Activated CD4-positive, alpha-beta T cell treated with anti-CD3 and anti-CD28 coated beads, Interleukin-2, amount 50 U/mL, for 48 hours (primary cell): ENCODE measurements at regions not wholly inside any gene's neighbourhood (a gene's known extent, or its start where the extent isn't known, plus 50 kb on each side); places are given as distances from the start of the nearest gene placed in this dataset.
"Not testable (repeated sequence)": the region's sequence is repeated elsewhere in the genome, so short reads cannot be mapped to it uniquely, and the experiment has no call there.

Experiments used
- DNase-seq, 2 experiments: peaks; one replicate each; pipeline ENCODE4 v3.0.0-alpha.2; 2020

DNA sequence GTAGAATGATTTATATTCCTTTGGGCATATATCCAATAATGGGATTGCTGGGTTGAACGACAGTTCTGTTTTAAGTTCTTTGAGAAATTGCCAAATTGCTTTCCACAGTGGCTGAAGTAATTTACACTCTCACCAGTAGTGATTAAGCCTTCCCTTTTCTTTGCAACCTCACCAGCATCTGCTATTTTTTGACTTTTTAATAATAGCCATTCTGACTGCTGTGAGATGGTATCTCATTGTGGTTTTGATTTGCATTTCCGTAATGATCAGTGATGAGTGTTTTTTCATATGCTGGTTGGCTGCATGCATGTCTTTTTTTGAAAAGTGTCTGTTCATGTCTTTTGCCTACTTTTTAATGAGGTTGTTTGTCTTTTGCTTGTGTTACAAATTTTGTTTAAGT, 233.8 kb downstream of the SNX19 start:
- DNase-seq, result not testable (repeated sequence)

DNA sequence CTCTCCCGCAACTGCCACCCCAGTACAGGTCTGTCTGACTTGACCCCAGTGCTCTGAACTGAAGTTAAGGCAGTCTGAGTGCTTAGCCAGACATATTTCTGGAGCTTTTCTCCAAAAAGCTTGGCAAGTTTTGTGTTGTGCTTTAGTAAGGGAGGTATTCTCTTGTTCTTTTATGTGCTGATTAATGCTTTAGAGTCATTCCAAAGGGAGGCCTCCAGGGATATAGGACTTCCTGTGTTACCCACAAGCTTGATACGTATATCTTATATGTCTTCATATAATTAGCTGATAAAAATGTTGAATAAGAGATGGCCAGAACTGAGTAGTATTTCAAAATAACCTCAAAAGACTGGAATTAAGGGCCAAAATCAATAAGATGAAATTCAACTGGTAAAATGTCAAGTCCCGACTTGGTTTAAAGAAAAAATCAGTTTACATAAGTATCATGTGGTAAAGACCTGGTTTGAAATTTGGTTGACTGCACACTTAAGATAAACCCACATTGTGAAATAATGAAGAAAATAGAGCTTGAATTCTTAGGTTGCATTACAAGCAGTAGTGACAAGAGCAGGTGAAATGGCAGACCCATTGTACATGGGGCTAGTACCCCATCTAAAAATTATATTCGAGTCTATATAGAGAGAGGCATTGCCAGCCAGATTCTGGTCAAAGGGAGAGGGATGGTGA, 226.9 kb downstream of the SNX19 start:
- DNase-seq, result no peak

DNA sequence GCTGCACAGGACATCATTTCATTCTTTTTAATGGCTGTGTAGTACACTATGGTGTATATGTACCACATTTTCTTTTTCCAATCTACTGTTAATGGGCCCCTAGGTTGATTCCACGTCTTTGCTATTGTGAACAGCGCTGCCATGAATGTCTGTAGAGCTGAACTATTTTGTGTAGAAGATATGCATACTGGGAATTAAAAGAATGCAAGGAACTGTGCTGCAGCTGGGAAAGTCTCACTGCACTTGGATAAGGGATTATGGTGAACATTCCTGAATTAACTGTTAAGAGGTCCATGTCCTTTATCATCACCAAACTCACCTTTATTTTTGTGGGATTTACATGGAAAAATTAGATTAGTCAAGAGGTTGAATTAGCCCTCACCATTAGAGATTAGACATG, 224.7 kb downstream of the SNX19 start:
- no peak for DNase-seq

GRCh38 chr11:130692220-130692619, 224.1 kb downstream of the SNX19 start:
- DNase-seq, result no peak

DNA sequence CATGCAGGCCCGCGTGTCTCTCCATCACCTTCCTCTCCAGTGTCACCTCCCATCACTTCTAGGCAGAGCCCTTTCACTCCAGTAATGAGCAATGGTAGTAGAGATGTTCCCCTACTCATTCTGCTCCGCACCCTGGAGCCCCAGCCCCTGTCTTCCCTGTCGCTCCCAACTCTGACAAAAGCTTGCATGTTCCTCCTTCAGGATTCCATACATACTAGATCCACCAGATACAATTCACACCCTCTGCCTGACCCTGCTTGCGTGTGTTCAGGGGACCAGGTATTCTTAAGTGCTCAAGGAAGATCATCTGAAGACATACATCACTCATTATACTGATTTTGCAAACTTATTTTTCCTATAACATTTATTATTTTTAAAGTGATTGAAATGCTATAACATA, 222.7 kb downstream of the SNX19 start:
- DNase-seq, result no peak

- no peak for DNase-seq
Observed at GRCh38 chr11:130694488-130695045, 221.7 kb downstream of the SNX19 start.

- no peak for DNase-seq
Observed at GRCh38 chr11:130698174-130698573, 218.1 kb downstream of the SNX19 start.

DNA sequence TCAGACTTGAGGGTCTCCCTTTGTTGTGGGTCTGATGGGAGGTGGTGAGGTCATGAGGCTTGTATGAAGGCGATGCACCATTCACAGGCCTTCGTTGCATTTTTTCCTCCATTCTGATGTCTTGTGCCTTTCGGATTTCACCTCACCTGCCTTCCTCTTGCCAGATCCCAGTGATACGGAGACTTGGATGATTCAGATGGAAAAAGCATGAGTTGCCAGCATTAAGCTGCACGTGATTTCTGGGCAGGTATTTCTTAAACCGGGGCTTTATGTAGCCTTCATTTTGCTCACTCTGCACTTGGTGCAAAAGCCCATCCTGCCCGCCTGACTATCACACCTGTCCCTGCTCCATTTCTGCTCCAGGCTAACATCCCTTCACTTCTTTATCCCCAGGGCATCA, 216.7 kb downstream of the SNX19 start:
- no peak for DNase-seq

- no peak for DNase-seq
Observed at GRCh38 chr11:130700092-130700491, 216.2 kb downstream of the SNX19 start.

GRCh38 chr11:130703489-130704190, 212.6 kb downstream of the SNX19 start:
- no peak for DNase-seq

GRCh38 chr11:130705670-130706421, 210.4 kb downstream of the SNX19 start:
- no peak for DNase-seq

DNA sequence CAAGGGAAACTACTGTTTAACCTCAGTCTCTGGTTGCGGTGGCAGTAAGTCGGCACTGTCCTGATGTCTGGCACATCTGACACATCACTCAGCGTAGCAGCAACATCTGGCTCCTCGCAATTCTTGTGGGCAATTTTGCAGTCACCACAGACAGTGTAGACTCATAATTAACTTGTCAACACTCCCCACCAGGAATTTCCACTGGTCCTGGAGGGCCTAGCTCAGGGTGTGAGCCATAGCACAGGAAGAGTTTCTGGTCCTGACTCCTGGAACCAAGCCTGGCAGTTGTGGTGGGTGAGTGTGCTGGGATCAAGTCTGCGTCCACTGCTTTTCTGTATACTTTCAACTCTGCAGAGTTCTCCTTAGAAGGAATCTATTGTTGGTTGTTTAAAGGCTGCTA, 209.7 kb downstream of the SNX19 start:
- no peak for DNase-seq

DNA sequence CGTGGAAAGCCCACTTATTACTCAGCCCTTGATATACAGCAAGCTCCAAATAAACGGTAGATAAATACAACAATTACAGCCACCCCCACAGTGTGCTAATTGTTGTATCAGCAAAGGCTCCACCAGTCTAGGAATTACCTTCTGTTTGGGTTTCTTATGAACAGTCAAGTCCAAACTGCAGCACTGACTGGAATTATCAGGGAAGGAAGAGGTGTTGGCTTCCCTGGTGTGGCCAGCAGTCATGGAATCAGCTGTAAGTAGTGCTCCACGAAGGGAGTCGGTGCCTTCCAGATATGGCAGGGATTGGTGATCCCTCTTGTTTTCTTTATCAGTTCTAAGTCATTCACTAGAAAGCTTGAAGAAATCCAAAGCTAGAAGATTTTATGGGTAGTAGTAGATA, 209.1 kb downstream of the SNX19 start:
- DNase-seq, result no peak

- no peak for DNase-seq
Observed at GRCh38 chr11:130709531-130709930, 206.7 kb downstream of the SNX19 start.

- no peak for DNase-seq
Observed at GRCh38 chr11:130710021-130710420, 206.3 kb downstream of the SNX19 start.

DNA sequence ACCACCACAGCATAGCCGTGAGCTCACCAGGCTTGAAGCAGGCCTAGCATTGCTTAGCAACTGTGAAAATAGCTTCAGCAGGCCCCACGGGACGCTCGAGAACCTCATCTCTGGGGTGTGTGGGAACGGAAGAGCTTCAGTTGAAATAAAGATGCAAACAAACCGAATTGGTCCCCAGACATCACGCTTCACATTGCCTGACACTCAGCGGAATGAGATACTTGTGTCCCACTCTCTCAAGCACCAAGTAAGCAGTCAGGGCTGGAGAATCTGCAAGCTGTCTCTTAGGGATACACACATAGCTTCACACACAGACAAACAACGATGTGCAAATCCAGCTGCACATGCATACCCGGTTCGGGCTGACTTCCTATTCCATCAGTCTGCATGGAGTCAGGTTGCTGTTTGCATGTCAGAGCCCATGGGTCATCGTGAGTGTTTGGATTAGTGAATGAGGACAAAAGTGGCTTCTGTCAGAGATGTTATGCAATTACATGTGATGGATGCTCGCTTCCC, 205.7 kb downstream of the SNX19 start:
- DNase-seq, result no peak

DNA sequence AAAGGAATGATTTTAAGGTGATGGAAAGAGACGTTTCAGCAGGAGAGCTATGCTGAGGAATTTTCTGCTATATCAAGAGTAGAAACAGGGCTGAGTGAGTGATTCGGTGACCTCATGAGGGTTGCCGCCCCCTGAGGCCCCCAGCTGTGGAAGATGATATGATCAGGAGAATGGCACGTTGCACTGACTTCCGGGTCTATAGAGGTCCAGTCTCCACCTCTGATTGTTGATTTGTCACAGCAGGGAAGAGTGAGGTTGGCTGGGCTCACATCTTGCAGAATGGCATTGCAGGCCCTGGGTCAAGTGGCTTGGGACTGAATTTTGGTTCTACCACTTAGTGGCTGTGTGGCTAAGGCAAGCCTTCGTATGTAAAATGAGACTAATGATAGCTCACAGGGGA, 205.1 kb downstream of the SNX19 start:
- no peak for DNase-seq

DNA sequence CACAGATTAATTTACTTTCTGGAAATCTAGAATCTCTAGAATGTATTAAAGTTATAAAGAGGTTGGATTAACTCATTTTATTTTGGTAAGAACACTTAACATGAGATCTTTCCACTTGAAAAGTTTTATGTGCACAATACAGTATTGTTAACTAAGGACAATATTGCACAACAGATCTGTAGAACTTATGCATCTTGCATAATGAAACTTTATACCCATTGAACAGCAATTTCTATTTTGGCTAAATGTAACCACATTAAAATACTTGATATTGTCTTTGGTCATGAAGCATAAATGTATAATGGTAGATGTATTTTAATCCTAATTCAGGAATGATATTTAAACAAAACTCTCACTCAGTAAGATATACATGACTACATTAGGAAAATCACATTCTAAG, 203.8 kb downstream of the SNX19 start:
- DNase-seq, result no peak

GRCh38 chr11:130715085-130715876, 201.0 kb downstream of the SNX19 start:
- DNase-seq, result no peak

DNA sequence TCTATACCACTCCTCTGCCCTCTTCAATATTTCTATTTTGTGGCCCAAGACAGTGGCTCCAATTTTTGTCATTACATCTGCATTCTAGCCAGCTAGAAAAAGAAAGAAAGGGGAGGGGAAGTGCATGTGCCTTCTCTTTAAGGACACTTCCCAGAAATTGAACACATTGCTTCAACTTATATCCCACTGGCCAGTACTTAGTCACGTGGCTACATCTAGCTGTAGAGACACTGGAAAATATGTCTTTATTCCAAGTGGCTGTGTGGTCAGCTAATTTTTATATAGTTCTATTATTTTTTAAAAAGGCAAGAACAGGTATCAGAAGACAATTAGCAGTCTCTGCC, 200.4 kb downstream of the SNX19 start:
- no peak for DNase-seq

GRCh38 chr11:130718120-130718519, 198.2 kb downstream of the SNX19 start:
- no peak for DNase-seq

- no peak for DNase-seq
Observed at GRCh38 chr11:130719220-130719915, 196.9 kb downstream of the SNX19 start.
